GM12891 (cell line): ENCODE measurements at regions not wholly inside any gene's neighbourhood (a gene's known extent, or its start where the extent isn't known, plus 50 kb on each side); places are given as distances from the start of the nearest gene placed in this dataset.

Experiments
- POLR2A ChIP-seq: IDR thresholded peaks from 2 replicates; pipeline ENCODE4 v1.6.1; 2011; ENCODE audit warnings: low read depth, low read length, control low read depth
- POLR2AphosphoS5 ChIP-seq: IDR thresholded peaks from 2 replicates; pipeline ENCODE4 v1.6.1; 2011; ENCODE audit warnings: low read depth, low read length, control low read depth
- POU2F2 ChIP-seq: IDR thresholded peaks from 2 replicates; pipeline ENCODE4 v1.6.1; 2011; ENCODE audit warnings: low read depth, mild to moderate bottlenecking, control low read depth, low read length, moderate library complexity
- SPI1 ChIP-seq: IDR thresholded peaks from 2 replicates; pipeline ENCODE4 v1.6.1; 2011; ENCODE audit warnings: low read depth, low read length, control low read depth
- TAF1 ChIP-seq: IDR thresholded peaks from 2 replicates; pipeline ENCODE4 v1.6.1; 2011; ENCODE audit warnings: low read depth, low read length, control low read depth

DNA sequence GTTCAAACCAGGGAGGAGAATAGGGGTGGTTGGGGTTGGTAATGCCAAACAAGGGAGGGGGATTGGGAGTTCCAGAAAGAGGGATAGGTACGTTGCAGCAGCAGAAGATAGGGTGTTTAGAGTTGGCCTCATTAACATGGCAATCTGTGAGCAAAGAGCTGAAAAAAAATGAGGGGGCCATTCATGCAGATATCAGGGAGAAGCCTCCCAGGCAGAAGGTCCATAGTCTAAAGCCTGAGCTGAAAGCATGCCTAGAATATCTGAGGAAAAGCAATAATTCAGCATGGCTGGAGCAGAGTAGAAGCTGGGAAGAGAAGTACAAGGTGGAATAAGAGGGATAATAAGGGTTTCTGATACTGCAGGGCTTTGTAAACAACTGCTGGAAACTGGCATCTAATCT is 550.9 kb upstream of the LCORL start:
- TF ChIP-seq POLR2AphosphoS5 (no peak), TAF1 (no peak), SPI1 (no peak), POLR2A (no peak), POU2F2 (no peak)
